Panc1 (cell line): ENCODE measurements at regions not wholly inside any gene's neighbourhood (a gene's known extent, or its start where the extent isn't known, plus 50 kb on each side); places are given as distances from the start of the nearest gene placed in this dataset.
"Not testable (repeated sequence)": the region's sequence is repeated elsewhere in the genome, so short reads cannot be mapped to it uniquely, and the experiment has no call there.

Experiments used
- ATAC-seq: fragments of 200-7000 bp; cut with Tn5 transposase; 2 replicates; pipeline ENCODE4 v1.9.1; 2020; ENCODE audit warnings: mild to moderate bottlenecking, moderate library complexity
- BruUV-seq: library from RNA; stranded (reverse); fragments of 400-500 nt; replicated peaks from 2 replicates; lab custom pipeline; 2021; lab: Mats Ljungman, UMichigan
- CTCF ChIA-PET: fragments of 300-600 bp; sonication (Branson Sonifier 250); formaldehyde crosslinking; loops from one replicate; lab custom pipeline; 2022; ENCODE audit warnings: antibody characterized with exemption; lab: Charles Lee
- POLR2A ChIA-PET: fragments of 300-600 bp; sonication (Branson Sonifier 250); formaldehyde crosslinking; loops from one replicate; lab custom pipeline; 2022; ENCODE audit warnings: antibody characterized with exemption; lab: Charles Lee
- DNase-seq: peaks from one replicate; pipeline ENCODE4 v3.0.0-alpha.2; 2010; ENCODE audit warnings: low read depth, low spot score
- H3K27ac ChIP-seq: 2 replicates; pipeline ENCODE4 v1.5.1; 2011; ENCODE audit warnings: mild to moderate bottlenecking, low read length, inconsistent platforms
- H3K27me3 ChIP-seq: fragments of 200-500 bp; sonication (Bioruptor generic); 2 replicates; pipeline ENCODE4 v1.6.0; 2014; ENCODE audit warnings: low read length, inconsistent platforms; ENCODE audit not compliant: control insufficient read depth, insufficient read depth
- H3K36me3 ChIP-seq: fragments of 200-500 bp; sonication (Bioruptor generic); 2 replicates; pipeline ENCODE4 v1.5.1; 2014; ENCODE audit warnings: inconsistent platforms, mild to moderate bottlenecking, low read length, moderate library complexity; ENCODE audit not compliant: control insufficient read depth, insufficient read depth
- H3K4me1 ChIP-seq: 2 replicates; pipeline ENCODE4 v1.5.1; 2011; ENCODE audit warnings: inconsistent platforms, mild to moderate bottlenecking, low read length, moderate library complexity; ENCODE audit not compliant: control insufficient read depth, insufficient read depth
- H3K4me3 ChIP-seq, 2 experiments: 2 replicates each; pipeline ENCODE4 v1.5.1; 2011 to 2012; ENCODE audit warnings: low read depth in 2 of 2, low read length in 2 of 2, mild to moderate bottlenecking in 2 of 2, inconsistent platforms in 1 of 2, moderate library complexity in 1 of 2
- H3K9me3 ChIP-seq: fragments of 200-500 bp; sonication (Bioruptor generic); 2 replicates; pipeline ENCODE4 v1.5.1; 2014; ENCODE audit warnings: low read depth, mild to moderate bottlenecking, inconsistent platforms, low read length, moderate library complexity; ENCODE audit not compliant: control insufficient read depth, insufficient read depth
- CTCF ChIP-seq: fragments of 450-650 bp; IDR thresholded peaks from 2 replicates; pipeline ENCODE4 v1.5.1; 2017; ENCODE audit warnings: mild to moderate bottlenecking
- POLR2AphosphoS5 ChIP-seq: IDR thresholded peaks from 2 replicates; pipeline ENCODE4 v1.6.1; 2012; ENCODE audit warnings: mild to moderate bottlenecking, low read depth, low read length, moderate library complexity
- REST ChIP-seq, 2 experiments: IDR thresholded peaks; 2 replicates each; pipeline ENCODE4 v1.6.1; 2011 to 2012; ENCODE audit warnings: low read depth in 2 of 2, control low read depth in 1 of 2, low read length in 1 of 2, mild to moderate bottlenecking in 1 of 2, moderate library complexity in 1 of 2; ENCODE audit not compliant: insufficient read depth in 1 of 2
- SIN3A ChIP-seq: IDR thresholded peaks from 2 replicates; pipeline ENCODE4 v1.6.1; 2012; ENCODE audit warnings: low read depth, mild to moderate bottlenecking, low read length, moderate library complexity, borderline replicate concordance; ENCODE audit not compliant: insufficient read depth
- TCF7L2 ChIP-seq: IDR thresholded peaks from 2 replicates; pipeline ENCODE4 v1.6.1; 2011; ENCODE audit warnings: mild to moderate bottlenecking, low read depth, low read length, inconsistent platforms
- in situ Hi-C: cut with HindIII; loops from 2 replicates; pipeline ENCODE4 v1.10.0; 2016; ENCODE audit warnings: low sequenced_read_pairs, low pct_unique_long_range_greater_than_20kb
- intact Hi-C: fragments of 100-400 bp; cut with micrococcal nuclease; formaldehyde crosslinking; loops from one replicate; pipeline ENCODE4 v1.10.0; 2022; ENCODE audit not compliant: unreplicated experiment

GRCh38 chr3:110687138-110687537, 384.5 kb upstream of the NECTIN3 start:
- in situ Hi-C loops (no loop called here), intact Hi-C loops (no loop called here)
- CTCF ChIA-PET = no interaction called here
- no peak overlapping the region for H3K27ac ChIP-seq
- TF ChIP-seq REST (IDR thresholded peaks at IDR 0.05; ENCODE audit: insufficient read depth in 1 of 2, low read depth in 2 of 2, low read length in 1 of 2) = no peak
- TF ChIP-seq SIN3A = no peak
- no peak for TF ChIP-seq POLR2AphosphoS5
- TF ChIP-seq TCF7L2 = no peak
- TF ChIP-seq CTCF = no peak
- DNase-seq (no peak), ATAC-seq (no peak)
- BruUV-seq = no TSS peak
- H3K36me3 ChIP-seq = no peaks in the 10 kb centered on the region
- no peak overlapping the region for H3K4me3 ChIP-seq
- POLR2A ChIA-PET = no interaction called here
- H3K9me3 ChIP-seq = no peaks in the 10 kb centered on the region
- no peaks in the 10 kb centered on the region for H3K4me1 ChIP-seq
- no peaks in the 10 kb centered on the region for H3K27me3 ChIP-seq

GRCh38 chr3:110697961-110698360, 373.7 kb upstream of the NECTIN3 start:
- no peak for TF ChIP-seq TCF7L2
- no peak for TF ChIP-seq CTCF
- no peak for TF ChIP-seq POLR2AphosphoS5
- TF ChIP-seq SIN3A = no peak
- TF ChIP-seq REST (IDR thresholded peaks at IDR 0.05; ENCODE audit: insufficient read depth in 1 of 2, low read depth in 2 of 2, low read length in 1 of 2) = no peak
- no peaks in the 10 kb centered on the region for H3K27me3 ChIP-seq
- no peak for ATAC-seq
- BruUV-seq = no TSS peak
- in situ Hi-C loops (no loop called here), intact Hi-C loops (no loop called here)
- no peaks in the 10 kb centered on the region for H3K9me3 ChIP-seq
- no peak overlapping the region for H3K4me3 ChIP-seq
- ChIA-PET CTCF (no interaction called here), POLR2A (no interaction called here)
- no peak for DNase-seq
- H3K4me1 ChIP-seq = no peaks in the 10 kb centered on the region
- H3K27ac ChIP-seq = no peak overlapping the region
- H3K36me3 ChIP-seq = no peaks in the 10 kb centered on the region

- H3K27me3 ChIP-seq, POLR2A ChIA-PET, intact Hi-C loops, H3K9me3 ChIP-seq, ATAC-seq, in situ Hi-C loops, H3K4me3 ChIP-seq, BruUV-seq, CTCF ChIA-PET, H3K4me1 ChIP-seq, H3K36me3 ChIP-seq, DNase-seq, H3K27ac ChIP-seq: not testable (repeated sequence)
Observed at GRCh38 chr3:110704332-110704731, 367.3 kb upstream of the NECTIN3 start.
